ENCODE measurements at regions not wholly inside any gene's neighbourhood (a gene's known extent, or its start where the extent isn't known, plus 50 kb on each side); places are given as distances from the start of the nearest gene placed in this dataset.

GRCh38 chr4:126859314-126859713 is 773.4 kb upstream of the INTU start:
- H3K4me2 ChIP-seq (ENCODE audit: insufficient read depth, low read length) = no peak overlapping the region
- no peak for TF ChIP-seq EZH2 (IDR thresholded peaks at IDR 0.05; ENCODE audit: borderline replicate concordance, low read depth, low read length, severe bottlenecking)
- TF ChIP-seq, protein P1, sequence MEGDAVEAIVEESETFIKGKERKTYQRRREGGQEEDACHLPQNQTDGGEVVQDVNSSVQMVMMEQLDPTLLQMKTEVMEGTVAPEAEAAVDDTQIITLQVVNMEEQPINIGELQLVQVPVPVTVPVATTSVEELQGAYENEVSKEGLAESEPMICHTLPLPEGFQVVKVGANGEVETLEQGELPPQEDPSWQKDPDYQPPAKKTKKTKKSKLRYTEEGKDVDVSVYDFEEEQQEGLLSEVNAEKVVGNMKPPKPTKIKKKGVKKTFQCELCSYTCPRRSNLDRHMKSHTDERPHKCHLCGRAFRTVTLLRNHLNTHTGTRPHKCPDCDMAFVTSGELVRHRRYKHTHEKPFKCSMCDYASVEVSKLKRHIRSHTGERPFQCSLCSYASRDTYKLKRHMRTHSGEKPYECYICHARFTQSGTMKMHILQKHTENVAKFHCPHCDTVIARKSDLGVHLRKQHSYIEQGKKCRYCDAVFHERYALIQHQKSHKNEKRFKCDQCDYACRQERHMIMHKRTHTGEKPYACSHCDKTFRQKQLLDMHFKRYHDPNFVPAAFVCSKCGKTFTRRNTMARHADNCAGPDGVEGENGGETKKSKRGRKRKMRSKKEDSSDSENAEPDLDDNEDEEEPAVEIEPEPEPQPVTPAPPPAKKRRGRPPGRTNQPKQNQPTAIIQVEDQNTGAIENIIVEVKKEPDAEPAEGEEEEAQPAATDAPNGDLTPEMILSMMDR (IDR thresholded peaks at IDR 0.05; ENCODE audit: borderline replicate concordance, extremely low read depth, low read length, poor library complexity, severe bottlenecking) = no peak

GRCh38 chr4:126859872-126860271 is 772.9 kb upstream of the INTU start:
- ATAC-seq (ENCODE audit: insufficient read depth, low read depth) = no peak
- Histone ChIP-seq H3K79me2 (ENCODE audit: insufficient read depth, low read length) (no peaks in the 10 kb centered on the region), H3K4me1 (ENCODE audit: insufficient read depth, low read length) (no peaks in the 10 kb centered on the region), H3K27me3 (ENCODE audit: insufficient read depth, low read length, poor library complexity) (no peaks in the 10 kb centered on the region), H3K4me3 (ENCODE audit: low read depth in 1 of 2, low read length in 2 of 2) (no peak overlapping the region), H3K9ac (ENCODE audit: low read depth, low read length) (no peak overlapping the region), H3K27ac (ENCODE audit: low read length) (no peak overlapping the region), H3K4me2 (ENCODE audit: insufficient read depth, low read length) (no peak overlapping the region), H2AFZ (ENCODE audit: low read depth, low read length) (no peak overlapping the region), H3K36me3 (ENCODE audit: insufficient read depth, low read length) (no peaks in the 10 kb centered on the region), H3K9me3 (ENCODE audit: insufficient read depth, low read length, severe bottlenecking) (no peaks in the 10 kb centered on the region), H4K20me1 (ENCODE audit: insufficient read depth, low read length) (no peaks in the 10 kb centered on the region)
- DNase-seq = no peak
- no peak for TF ChIP-seq EZH2 (IDR thresholded peaks at IDR 0.05; ENCODE audit: borderline replicate concordance, low read depth, low read length, severe bottlenecking)
- TF ChIP-seq, protein P1 (IDR thresholded peaks at IDR 0.05; ENCODE audit: borderline replicate concordance, extremely low read depth, low read length, poor library complexity, severe bottlenecking) = no peak

More at GRCh38 chr4:126859314-126859713, 773.4 kb upstream of the INTU start:
- H3K9ac ChIP-seq (ENCODE audit: low read depth, low read length) = no peak overlapping the region
- no peaks in the 10 kb centered on the region for H3K36me3 ChIP-seq (ENCODE audit: insufficient read depth, low read length)
- H4K20me1 ChIP-seq (ENCODE audit: insufficient read depth, low read length) = no peaks in the 10 kb centered on the region
- no peak for ATAC-seq (ENCODE audit: insufficient read depth, low read depth)
- no peak for DNase-seq
- H3K4me1 ChIP-seq (ENCODE audit: insufficient read depth, low read length) = no peaks in the 10 kb centered on the region
- H3K4me3 ChIP-seq (ENCODE audit: low read depth in 1 of 2, low read length in 2 of 2) = no peak overlapping the region
- H3K27me3 ChIP-seq (ENCODE audit: insufficient read depth, low read length, poor library complexity) = no peaks in the 10 kb centered on the region
- no peaks in the 10 kb centered on the region for H3K79me2 ChIP-seq (ENCODE audit: insufficient read depth, low read length)
- no peak overlapping the region for H3K27ac ChIP-seq (ENCODE audit: low read length)
- H3K9me3 ChIP-seq (ENCODE audit: insufficient read depth, low read length, severe bottlenecking) = no peaks in the 10 kb centered on the region
- H2AFZ ChIP-seq (ENCODE audit: low read depth, low read length) = no peak overlapping the region

DNA sequence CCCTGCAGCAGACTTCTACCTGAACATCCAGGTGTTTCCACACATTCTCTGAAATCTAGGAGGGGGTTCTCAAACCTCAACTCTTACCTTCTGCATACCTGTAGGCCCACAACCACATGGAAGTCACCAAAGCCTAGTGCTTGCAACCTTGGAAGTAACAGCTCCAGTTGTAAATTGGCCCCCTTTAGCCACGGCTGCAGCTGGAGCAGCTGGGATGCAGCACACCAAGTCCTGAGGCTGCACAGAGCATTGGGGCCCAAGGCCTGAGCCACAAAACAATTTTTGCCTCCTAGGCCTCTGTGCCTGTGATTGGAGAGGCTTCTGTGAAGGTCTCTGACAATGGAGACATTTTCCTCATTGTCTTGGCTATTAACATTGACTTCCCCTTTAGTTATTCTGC is 772.4 kb upstream of the INTU start:
- Histone ChIP-seq H2AFZ (ENCODE audit: low read depth, low read length) (no peak overlapping the region), H3K27me3 (ENCODE audit: insufficient read depth, low read length, poor library complexity) (no peaks in the 10 kb centered on the region), H3K4me2 (ENCODE audit: insufficient read depth, low read length) (no peak overlapping the region), H3K27ac (ENCODE audit: low read length) (no peak overlapping the region), H3K9ac (ENCODE audit: low read depth, low read length) (no peak overlapping the region), H3K36me3 (ENCODE audit: insufficient read depth, low read length) (no peaks in the 10 kb centered on the region), H3K4me1 (ENCODE audit: insufficient read depth, low read length) (no peaks in the 10 kb centered on the region), H4K20me1 (ENCODE audit: insufficient read depth, low read length) (no peaks in the 10 kb centered on the region), H3K4me3 (ENCODE audit: low read depth in 1 of 2, low read length in 2 of 2) (no peak overlapping the region), H3K9me3 (ENCODE audit: insufficient read depth, low read length, severe bottlenecking) (no peaks in the 10 kb centered on the region), H3K79me2 (ENCODE audit: insufficient read depth, low read length) (no peaks in the 10 kb centered on the region)
- ATAC-seq (ENCODE audit: insufficient read depth, low read depth) (no peak), DNase-seq (no peak)
- TF ChIP-seq, protein P1 (IDR thresholded peaks at IDR 0.05; ENCODE audit: borderline replicate concordance, extremely low read depth, low read length, poor library complexity, severe bottlenecking) = no peak
- TF ChIP-seq EZH2 (IDR thresholded peaks at IDR 0.05; ENCODE audit: borderline replicate concordance, low read depth, low read length, severe bottlenecking) = no peak

DNA sequence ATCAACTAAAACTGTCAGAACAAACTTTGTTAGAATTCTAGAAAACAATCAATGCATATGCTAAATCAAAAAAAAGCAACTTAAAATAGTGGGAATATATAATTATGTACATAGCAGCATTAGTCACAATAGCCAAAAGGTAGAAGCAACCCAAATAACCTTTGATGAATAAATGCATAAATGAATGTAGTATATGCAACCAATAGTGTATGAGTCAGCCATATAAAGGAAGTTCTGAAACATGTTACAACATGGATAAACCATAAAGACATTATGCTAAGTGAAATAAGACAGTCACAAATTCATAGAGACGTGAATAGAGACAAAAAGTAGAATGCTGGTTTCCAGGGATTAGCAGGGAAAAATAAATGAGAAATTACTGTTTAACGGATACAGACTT is 762.8 kb upstream of the INTU start:
- DNase-seq (no peak), ATAC-seq (ENCODE audit: insufficient read depth, low read depth) (no peak)
- H4K20me1 ChIP-seq (ENCODE audit: insufficient read depth, low read length) = no peaks in the 10 kb centered on the region
- no peaks in the 10 kb centered on the region for H3K9me3 ChIP-seq (ENCODE audit: insufficient read depth, low read length, severe bottlenecking)
- no peak overlapping the region for H3K4me2 ChIP-seq (ENCODE audit: insufficient read depth, low read length)
- TF ChIP-seq, protein P1 (IDR thresholded peaks at IDR 0.05; ENCODE audit: borderline replicate concordance, extremely low read depth, low read length, poor library complexity, severe bottlenecking) = no peak
- no peak for TF ChIP-seq EZH2 (IDR thresholded peaks at IDR 0.05; ENCODE audit: borderline replicate concordance, low read depth, low read length, severe bottlenecking)
- H3K4me3 ChIP-seq (ENCODE audit: low read depth in 1 of 2, low read length in 2 of 2) = no peak overlapping the region
- H3K36me3 ChIP-seq (ENCODE audit: insufficient read depth, low read length) = no peaks in the 10 kb centered on the region
- H3K27me3 ChIP-seq (ENCODE audit: insufficient read depth, low read length, poor library complexity) = no peaks in the 10 kb centered on the region
- H2AFZ ChIP-seq (ENCODE audit: low read depth, low read length) = no peak overlapping the region
- H3K9ac ChIP-seq (ENCODE audit: low read depth, low read length) = no peak overlapping the region
- no peak overlapping the region for H3K27ac ChIP-seq (ENCODE audit: low read length)
- no peaks in the 10 kb centered on the region for H3K79me2 ChIP-seq (ENCODE audit: insufficient read depth, low read length)
- H3K4me1 ChIP-seq (ENCODE audit: insufficient read depth, low read length) = no peaks in the 10 kb centered on the region
